Suprapubic skin (tissue), 4 donors: ENCODE measurements at regions not wholly inside any gene's neighbourhood (a gene's known extent, or its start where the extent isn't known, plus 50 kb on each side); places are given as distances from the start of the nearest gene placed in this dataset.

Experiments used
- CTCF ChIP-seq, 2 donors: fragments of 200-600 bp in 1 of 2; fragments of 450-650 bp in 1 of 2; sonication (generic) in 1 of 2; IDR thresholded peaks; one replicate each; pipeline ENCODE4 v1.5.1; 2016 to 2019; ENCODE audit warnings: antibody characterized with exemption in 2 of 2, mild to moderate bottlenecking in 1 of 2, moderate library complexity in 1 of 2
- POLR2A ChIP-seq, 2 donors: fragments of 450-650 bp; IDR thresholded peaks; one replicate each; pipeline ENCODE4 v1.6.1; 2017; ENCODE audit warnings: antibody characterized with exemption in 2 of 2, mild to moderate bottlenecking in 2 of 2, moderate library complexity in 2 of 2
- POLR2AphosphoS5 ChIP-seq, 3 donors: sonication (generic); formaldehyde crosslinking; IDR thresholded peaks; one replicate each; pipeline ENCODE4 v1.6.1; 2017; ENCODE audit warnings: antibody characterized with exemption in 3 of 3

DNA sequence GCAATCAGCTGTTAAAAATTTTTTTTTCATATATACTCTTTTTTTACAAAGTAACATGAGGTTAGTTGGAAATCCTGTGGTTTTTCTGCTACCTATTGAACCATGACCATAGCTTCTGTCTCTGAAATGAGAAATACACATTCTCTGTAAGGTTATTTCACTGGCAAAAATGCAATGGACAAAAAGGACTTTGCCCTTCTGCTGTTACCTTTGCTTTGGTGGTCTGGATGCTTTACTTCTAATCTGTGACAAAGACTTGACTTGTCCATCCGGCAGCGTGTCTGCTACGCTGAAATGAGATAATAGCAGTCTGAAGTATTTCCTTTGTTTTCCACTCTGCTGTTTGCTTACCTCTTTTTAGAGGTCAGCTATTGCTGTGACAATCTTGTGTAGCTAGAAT lies 412.8 kb downstream of the SLITRK6 start:
- TF ChIP-seq POLR2A (IDR thresholded peaks at IDR 0.05) (no peak), CTCF (IDR thresholded peaks at IDR 0.05) (no peak), POLR2AphosphoS5 (IDR thresholded peaks at IDR 0.05) (no peak)
